T-helper 2 cell (primary cell): ENCODE measurements at regions not wholly inside any gene's neighbourhood (a gene's known extent, or its start where the extent isn't known, plus 50 kb on each side); places are given as distances from the start of the nearest gene placed in this dataset.

Experiments used
- DNase-seq, 5 experiments: peaks; one replicate each; pipeline versions ENCODE4 v3.0.0 to v3.0.0-alpha.2; 2012 to 2022

DNA sequence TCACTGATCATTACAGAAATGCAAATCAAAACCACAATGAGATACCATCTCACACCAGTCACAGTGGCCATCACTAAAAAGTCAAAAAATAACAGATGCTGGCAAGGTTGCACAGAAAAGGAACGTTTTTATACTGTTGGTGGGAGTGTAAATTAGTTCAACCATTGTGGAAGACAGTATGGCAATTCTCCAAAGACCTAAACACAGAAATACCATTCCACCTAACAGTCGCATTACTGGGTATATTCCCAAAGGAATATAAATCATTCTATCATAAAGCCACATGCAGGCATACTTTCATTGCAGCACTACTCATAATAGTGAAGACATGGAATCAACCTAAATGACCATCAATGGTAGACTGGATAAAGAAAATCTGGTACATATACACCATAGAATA, 83.2 kb upstream of the ARID5B start:
- DNase-seq: peak in 1 of 5 experiments; percentile 26

DNA sequence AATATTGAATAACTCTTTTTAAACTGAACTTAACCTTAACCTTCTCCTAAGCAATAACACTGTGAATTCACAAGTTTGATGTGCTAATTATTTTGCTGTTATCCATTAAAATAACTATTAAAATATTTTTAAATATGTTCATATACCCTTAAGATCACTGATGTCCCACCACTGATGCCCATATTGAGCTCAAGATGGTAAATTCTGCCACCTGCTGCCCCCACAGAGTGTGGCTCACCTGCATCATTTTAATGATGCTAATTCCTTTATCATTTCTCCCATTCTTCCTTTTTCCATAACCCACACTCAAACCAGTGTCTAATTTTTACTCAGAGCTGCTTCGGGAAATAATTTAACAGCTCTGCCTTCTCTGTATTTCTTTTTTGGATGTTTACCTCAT, 82.3 kb upstream of the ARID5B start:
- DNase-seq: no peak

DNA sequence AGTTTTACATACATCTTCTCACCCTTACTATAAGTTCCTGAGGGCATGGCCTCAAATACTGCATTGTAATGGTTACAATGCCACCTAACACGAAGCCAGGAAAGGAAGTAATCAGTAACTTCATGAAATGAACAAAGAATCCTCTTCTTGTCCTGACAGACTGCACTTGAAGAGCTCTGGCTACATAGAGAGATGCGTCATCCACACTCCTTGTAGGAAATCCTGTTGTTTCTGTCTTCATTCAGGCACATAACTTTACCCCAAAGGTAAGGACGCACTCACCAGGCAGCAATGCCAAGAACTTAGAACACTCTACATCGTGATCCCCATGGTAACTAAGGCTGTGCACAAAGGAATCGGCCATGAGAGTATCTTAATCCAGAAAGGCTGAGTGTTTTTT, 80.3 kb upstream of the ARID5B start:
- DNase-seq: no peak

DNA sequence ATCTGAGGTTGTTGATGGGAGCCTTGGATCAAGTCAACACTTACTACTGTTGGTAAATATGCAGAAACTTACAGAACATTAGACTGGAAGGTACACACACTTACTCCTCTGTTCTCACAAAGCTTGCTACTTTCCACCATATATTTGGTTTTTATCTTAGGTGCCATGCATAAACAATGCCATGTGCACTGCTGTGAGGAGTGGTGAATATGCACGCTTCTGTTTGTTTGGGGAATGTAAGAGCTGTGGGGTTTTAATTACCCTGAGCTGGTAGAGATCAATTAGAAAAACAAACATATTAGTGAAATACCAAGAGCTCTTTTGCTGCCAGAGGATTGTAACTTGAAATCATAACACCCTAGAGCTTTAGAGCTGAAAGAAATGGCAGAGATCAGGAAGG, 79.8 kb upstream of the ARID5B start:
- DNase-seq: no peak

DNA sequence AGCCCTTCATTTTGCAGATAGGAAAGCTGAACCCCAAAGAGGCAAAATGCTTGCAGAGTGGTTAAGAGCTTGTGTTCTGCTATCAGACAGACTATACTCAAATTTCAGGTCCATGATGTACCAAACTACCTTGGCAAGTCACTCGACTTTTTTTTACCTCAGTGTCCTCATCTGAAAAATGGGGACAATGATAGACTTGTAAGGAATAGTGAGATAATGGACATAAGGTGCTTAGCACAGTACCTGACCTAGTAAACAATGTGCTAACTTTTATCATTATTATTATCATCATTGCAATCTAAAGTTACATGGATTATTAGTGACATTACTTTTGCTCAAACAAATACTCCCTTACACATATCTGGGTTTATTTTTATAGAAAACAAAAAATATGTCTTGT, 79.4 kb upstream of the ARID5B start:
- no peak for DNase-seq

DNA sequence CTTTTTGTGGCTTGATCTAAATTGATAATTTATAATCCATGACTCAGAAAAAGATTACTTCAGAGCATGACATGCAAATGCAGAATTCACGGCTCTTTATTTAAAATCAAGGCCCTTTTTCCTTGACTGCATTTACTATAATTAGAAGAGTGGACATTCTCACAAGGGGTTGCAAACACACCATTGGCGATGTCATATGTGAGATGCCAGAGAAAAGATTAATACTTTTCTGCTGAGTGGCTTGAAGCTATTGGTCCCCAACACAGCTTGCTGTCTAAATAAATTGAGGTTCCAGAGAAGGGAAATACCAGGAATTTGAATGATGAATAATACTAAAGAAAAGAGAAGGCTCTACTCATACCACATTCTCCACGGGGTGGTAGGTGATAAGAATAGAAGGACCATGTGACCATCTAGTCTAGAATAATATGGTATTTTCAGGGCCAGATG, 78.7 kb upstream of the ARID5B start:
- DNase-seq: no peak

DNA sequence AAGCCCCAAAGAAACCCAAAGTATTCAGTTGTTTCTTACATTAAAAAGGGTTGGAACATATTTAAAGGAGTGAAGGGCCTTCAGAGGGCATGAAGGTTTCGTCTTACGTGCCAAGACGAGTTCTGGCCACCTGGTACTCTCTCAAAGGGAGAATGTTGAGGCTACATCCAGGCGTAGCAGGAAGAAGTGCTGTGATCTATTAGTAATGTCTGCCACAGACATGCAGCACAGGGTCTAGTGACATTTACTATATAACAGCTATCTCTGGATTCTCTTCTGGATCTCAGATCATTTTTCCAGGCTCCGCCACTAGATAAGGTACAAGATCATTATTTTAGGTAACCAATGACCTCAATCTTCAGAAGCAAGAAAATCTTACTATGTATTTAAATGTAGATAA, 76.5 kb upstream of the ARID5B start:
- DNase-seq: no peak

DNA sequence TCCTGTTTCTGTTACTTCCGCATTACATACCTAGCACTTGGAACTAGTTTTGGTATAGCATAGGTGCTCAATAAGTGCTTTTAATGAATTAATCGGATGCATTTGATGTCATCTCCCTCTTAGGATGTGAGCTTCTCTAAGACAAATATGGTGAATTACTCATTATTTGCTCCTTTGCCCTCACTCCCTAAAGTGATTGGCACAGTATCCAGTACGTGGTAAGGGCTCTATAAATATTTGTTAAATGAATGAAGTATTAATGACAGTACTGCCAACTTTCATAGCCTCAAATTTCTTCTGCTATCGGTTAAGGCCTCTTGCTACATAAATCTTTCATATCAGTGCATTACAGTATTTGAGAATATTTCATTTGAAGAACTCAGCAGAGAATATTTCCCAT, 75.9 kb upstream of the ARID5B start:
- DNase-seq: no peak

DNA sequence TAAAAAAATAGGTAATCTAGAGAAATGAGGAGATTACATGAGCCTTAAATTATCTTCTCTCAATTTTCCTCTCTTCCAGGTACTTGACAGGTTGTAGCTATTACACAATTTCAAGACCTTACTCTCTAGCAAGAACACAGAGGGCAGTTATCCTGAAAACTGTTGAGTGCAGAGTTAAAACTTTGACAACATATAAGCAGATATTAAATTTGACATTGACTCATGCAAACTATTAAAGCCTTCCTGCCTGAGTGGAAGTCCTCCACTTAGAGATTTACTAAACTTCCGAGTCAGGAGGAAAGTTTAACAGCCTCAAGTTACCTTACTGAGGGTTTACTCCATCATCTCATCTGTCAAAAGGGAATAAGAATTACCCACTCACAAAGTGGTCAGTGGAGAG, 73.5 kb upstream of the ARID5B start:
- DNase-seq: no peak

DNA sequence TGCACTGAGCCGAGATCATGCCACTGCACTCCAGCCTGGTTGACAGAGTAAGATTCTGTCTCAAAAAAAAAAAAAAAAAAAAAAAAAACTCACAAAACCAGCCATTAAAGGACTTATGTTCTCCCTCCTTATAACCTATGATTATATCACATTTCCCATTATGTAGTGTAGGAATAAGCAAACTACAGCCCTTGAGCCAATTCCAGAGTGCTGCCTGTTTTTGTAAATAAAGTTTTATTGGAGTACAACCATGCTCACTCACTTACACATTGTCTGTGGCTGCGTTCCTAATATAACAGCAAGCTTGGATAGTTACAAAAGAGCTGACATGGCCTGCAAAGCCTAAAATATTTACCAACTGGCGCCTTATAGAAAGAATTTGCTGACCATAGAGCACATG, 72.7 kb upstream of the ARID5B start:
- DNase-seq: no peak

DNA sequence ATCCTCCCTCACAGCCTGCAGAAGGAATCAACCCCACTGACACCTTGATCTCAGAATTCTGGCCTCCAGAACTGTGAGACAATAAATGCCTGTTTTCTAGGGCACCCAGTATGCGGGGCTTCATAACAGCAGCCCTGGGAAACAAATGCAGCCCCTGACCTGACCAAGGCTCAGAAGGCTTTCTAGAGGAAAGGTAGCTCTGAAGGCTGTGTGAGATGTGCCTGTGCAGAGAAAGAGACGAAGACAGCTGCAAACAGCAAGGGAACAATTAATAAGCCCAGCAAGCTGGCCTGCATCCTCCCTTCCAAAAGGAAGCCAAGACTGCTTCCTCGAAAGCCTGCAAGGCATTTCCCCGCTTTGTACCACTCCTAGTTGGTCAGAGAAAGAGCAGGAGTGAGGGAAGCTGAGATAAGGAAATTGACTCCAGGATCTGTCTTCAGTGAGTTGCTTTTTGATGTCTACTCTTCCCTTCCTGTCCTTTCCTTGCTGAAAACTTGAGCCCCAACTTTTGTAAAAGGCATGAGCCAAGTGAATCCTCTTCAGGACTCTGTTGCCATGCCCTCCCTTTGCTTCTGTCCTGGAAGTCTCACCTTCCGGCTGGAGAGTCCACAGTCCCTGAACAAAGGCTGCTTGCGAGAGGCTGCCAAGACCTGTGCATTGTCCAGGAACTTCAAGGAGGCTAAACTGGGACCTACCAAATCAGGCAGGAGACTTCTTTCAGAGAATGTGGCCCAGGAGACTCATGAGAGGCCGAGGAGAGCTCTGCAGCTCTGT, 71.2 kb upstream of the ARID5B start:
- no peak for DNase-seq

DNA sequence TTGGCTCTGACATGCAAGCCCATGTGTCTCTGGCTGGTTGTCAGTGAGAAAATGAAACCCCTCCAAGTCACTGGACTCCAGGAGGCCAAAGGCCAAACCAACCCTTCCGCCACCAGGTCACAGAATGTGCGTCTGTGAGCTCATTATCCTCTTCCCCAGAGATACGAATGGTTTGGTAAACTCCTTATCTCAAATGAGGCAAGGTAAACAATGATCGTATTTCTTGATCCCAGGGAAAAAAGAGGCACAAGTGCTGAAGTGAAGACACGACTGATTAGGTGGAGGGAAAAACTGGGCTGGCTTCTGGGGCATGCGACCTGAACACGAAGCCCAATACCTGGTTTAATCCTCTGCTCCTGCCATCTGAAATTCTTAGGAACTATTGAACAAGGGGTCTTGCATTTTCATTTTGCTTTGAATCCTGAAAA, 70.6 kb upstream of the ARID5B start:
- no peak for DNase-seq

DNA sequence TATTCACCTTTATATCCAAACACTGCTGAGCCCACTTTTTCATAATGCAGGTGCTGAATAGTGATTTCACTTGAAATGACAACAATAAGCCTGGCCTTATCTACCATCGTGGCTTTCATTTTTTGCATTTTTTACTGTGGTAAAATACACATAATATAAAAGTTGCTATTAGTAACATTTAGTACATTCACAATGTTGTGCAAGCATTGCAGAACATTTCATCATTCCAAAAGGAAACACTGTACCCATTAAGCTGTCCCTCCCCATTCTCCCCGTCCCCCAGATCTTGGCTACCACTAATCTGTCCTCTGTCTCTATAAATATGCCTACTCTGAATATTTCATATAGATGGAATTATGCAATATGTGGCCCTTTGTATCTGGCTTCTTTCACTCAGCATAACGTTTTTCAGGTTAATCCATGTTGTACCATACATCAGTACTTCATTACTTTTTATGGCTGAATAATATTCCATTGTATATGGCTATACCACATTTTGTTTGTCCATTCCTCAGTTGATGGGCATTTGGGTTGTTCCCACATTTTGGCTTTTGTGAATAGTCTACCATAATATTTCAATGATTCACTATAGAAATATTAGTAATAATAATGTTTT, 68.5 kb upstream of the ARID5B start:
- peak in 1 of 5 experiments; percentile 43 for DNase-seq

DNA sequence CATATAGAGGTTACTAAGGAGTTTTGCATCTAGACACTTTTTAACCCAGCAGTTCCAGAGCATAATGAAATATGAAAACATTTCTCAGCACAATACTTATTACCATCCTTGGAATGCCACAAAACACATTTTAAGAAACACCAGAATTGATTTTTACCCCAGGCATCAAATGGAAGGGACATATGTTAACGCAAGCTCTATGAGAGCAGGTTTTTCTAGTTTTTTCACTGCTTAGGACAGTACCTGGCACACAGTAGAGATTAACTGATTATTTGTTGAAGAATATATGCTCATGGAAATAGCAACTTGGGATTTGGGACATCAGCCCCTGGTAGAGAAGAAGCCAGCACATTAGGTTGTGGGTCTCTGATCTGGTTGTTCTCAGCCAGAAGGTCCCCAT, 67.0 kb upstream of the ARID5B start:
- no peak for DNase-seq

DNA sequence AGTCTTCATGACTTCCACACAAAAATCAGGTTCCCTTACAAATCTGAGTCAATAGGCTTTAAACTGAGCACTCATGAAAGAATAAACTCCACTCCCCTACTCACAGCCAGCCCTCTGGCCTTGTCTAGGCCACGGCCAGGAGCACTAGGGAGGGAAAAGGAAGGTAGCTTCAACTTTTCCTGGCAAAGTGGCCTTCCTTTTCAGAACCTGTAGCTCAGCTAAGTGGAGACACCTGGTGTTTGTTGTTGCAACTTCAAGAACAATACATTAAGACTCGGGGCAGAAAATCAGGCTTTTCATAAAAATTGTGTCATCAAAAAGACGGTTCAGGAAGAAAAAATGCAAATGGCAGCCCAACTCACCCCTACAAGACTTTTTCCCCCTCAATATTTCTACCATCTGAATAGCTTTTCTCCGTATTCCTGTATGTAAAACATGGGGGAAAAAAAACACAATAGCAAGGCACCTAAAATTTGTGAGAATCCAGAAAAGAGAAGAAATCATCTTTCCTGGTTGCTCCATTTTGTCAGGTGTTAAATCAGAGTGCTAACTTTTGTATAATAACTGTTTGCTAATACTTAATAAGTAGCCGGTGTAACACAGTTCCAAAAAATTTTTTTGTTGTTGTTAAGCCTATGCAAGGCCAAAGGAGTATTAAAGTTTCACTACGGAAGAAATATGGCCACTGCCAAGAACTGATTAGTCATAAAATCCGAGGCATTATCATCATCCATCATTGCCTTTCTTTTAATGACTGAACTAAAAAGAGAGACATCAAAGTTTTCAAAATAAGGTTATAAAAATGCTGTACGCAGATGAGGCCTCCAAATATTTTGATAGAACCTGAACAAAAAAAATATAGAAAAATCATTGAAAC, 66.2 kb upstream of the ARID5B start:
- peak in 1 of 5 experiments; percentile 86 for DNase-seq

DNA sequence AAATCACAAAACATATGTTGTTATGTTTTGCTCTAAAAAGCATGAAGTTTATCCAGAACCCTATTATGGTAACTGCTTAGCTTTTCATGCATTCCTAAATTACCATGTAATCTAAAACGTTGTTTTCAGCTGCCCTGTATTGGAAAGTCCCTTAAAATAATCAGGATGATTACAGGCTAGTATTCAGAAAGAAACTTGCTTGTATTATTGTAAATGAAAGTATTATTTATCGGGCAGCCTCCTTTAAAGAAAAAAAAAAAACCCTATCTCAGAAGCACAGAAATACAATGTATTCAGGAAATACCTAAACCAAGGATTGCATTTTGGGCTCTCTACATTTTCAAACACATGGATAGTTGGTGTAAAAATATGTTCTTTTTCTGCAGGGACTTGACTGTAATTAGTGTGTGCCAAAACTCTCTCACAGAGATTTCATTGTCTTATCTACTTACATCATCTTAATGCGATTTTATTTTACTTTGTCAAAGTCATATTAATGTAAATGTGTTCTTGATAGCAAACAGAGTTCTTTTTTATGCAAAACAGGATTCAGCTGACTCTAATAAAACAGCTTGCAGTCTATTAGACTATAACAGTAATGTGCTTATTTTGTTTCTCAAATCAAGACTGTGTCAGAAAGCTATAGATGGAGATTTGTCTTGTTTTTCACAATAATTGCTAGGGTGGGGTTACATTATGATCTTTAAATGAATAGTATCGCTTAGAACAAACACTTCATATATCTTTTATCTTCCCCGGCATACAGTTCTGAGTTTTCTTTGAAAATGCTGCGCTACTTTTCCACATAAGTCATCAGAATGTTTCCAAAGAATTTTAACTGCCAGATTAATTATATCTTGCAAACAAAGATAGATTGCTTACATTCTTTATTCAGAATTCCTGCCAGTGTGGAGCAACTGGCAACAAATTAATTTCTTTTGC, 65.3 kb upstream of the ARID5B start:
- DNase-seq: peak in 1 of 5 experiments; percentile 49

DNA sequence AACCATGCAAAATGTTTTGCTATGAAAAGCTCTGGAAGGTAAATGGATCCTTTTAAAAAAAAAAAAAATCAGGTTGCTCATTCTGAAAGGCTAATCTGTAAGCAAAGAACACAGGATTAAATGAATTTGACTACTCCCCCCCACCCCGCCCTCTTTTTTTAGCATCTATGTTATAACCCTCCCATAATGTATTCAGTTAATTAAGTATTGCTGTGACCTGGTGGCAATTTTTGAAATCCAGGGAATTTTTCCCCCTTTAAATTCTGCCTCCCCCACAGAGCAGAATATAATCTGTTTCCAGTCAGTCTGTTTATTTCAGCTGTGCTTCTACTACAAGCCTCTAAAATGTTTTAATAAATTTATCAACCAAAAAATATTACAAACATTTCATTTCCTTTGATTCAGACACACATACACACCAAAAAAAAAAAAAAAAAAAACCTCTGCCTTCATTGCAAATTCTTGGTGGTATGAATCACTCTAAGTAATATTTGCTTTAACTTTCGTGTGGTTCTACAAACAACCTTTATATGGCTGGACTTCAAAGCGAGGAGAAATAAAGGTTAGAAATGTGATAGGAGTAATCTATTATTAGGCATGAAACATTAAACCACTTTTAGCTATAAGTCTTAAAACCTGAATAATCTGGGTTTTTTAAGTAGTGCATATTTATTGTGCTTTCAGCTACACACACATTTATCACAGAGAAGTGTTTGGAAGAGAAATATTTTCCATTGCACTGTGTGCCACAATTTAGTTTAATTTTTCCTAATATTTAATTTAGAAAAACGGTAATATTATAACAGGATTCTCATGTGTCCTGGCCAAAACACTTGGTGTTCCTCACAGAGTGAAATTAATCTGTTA, 64.4 kb upstream of the ARID5B start:
- DNase-seq: peak in 1 of 5 experiments; percentile 59

DNA sequence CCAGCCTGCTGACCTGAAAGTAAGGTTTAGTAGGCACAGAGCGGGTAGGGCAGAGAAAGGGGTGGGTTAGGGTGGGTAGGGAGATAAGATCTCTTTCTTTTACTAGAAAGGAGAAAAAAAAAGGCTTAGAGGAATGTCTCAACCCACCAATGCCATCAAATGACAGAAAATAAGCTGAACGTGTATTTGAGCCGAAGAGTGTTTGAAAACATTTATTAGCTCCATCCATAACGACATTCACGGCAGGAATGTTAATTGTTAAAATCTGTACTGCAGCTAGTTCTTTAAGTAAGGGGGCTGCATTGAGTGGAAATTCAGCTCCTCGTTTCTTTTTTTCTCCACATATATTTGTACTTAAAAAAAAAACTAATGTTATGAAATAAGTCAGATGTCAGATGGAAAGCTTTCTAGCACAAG, 63.7 kb upstream of the ARID5B start:
- DNase-seq: peak in 1 of 5 experiments; percentile 27

DNA sequence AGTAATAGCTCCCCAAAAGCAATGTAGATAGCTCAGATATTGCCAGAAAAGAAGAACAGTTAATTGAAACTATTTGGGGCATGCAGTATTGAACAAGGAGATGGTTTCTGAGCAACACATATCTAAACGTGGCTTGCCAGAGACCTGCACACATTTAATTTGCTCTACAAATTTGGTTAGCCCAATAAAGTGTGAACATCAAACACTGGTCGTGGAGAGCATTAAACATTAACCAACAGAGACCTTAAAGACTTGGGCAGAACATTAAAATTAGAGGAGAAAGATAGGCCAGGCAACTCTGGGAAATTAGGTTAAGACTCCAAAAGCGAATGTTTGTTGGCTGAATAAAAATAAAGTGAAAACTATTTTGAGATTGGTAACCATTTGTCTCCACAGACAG, 61.6 kb upstream of the ARID5B start:
- no peak for DNase-seq

DNA sequence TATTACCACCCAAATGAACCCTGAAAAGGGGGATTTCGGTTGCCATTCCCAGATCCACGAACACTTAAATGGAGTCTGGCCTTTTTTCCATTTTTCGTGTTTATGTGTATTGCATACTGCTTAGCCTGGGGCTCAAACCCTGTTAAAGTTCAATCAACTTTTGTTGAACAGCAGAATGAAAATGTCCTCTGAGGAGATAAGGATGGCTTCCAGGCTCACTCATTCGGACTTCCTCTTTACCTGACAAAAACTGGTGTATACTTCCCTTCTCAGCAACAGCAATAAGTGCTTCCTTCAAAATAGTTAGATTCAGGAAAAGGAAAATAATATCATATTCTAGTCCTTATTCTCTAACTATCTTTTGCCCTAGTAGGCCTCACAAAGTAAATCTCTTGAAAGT, 61.1 kb upstream of the ARID5B start:
- DNase-seq: no peak

DNA sequence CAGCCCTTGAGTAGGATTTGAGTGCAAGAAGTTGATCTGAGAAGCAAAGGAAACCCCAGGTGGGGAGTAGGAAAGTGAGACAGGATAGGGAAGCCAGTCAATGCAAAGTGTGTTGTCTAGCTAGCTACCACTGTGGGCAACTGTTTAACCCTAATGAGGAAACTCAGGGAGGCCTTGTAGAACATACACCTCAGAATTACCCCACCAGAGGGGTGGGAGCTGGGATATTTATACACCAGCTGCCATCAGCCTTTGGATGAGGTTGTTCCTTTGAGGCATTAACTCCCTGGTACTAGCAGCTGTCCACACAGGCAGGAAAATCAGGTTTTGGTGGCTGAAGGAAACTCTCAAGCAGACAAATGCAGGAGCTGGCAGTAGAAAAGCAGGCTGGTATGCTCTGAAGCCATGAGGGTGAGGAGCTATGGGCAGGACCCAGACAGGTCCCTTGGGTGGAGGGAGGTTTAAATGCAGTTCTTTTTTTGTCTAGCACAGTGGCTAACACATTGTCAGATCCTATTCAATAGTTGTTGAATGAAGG, 60.1 kb upstream of the ARID5B start:
- no peak for DNase-seq
